IMR-90 (cell line): ENCODE measurements at regions not wholly inside any gene's neighbourhood (a gene's known extent, or its start where the extent isn't known, plus 50 kb on each side); places are given as distances from the start of the nearest gene placed in this dataset.

Experiments
- ATAC-seq: fragments of 200-7000 bp; cut with Tn5 transposase; 2 replicates; pipeline ENCODE4 v1.9.1; 2020; ENCODE audit warnings: low read depth, mild to moderate bottlenecking, moderate library complexity
- BruUV-seq: library from RNA; stranded (reverse); fragments of 400-500 nt; replicated peaks from 2 replicates; lab custom pipeline; 2021; lab: Mats Ljungman, UMichigan
- CTCF ChIA-PET: fragments of 300-600 bp; formaldehyde crosslinking; extraction: SDS; loops from one replicate; lab custom pipeline; 2021; ENCODE audit warnings: antibody characterized with exemption; lab: Yijun Ruan, JAX
- POLR2A ChIA-PET: fragments of 300-600 bp; sonication (Branson Sonifier 250); formaldehyde crosslinking; loops from one replicate; lab custom pipeline; 2022; ENCODE audit warnings: antibody characterized with exemption; ENCODE audit not compliant: unreplicated experiment; lab: Charles Lee
- DNase-seq: peaks from one replicate; pipeline ENCODE4 v3.0.0; 2013
- H2AFZ ChIP-seq: replicated peaks from 2 replicates; pipeline ENCODE3; 2013; ENCODE audit warnings: low read length, mild to moderate bottlenecking; ENCODE audit not compliant: poor library complexity
- H2AK5ac ChIP-seq: 2 replicates; pipeline ENCODE4 v1.6.1; 2013; ENCODE audit warnings: low read depth, low read length, inconsistent platforms
- H2AK9ac ChIP-seq: replicated peaks from 2 replicates; pipeline ENCODE3; 2013; ENCODE audit warnings: mild to moderate bottlenecking, low read depth, low read length, moderate library complexity; ENCODE audit not compliant: poor library complexity
- H2BK120ac ChIP-seq: 2 replicates; pipeline ENCODE4 v1.6.1; 2013; ENCODE audit warnings: low read depth, low read length, inconsistent platforms
- H2BK15ac ChIP-seq: 3 replicates; pipeline ENCODE4 v1.6.1; 2013; ENCODE audit warnings: low read depth, low read length, inconsistent platforms
- H2BK20ac ChIP-seq: 2 replicates; pipeline ENCODE4 v1.6.1; 2013; ENCODE audit warnings: low read depth, mild to moderate bottlenecking, inconsistent platforms, low read length, moderate library complexity
- H2BK5ac ChIP-seq: 2 replicates; pipeline ENCODE4 v1.6.1; 2013; ENCODE audit warnings: mild to moderate bottlenecking, low read depth, low read length, inconsistent platforms; ENCODE audit not compliant: poor library complexity, severe bottlenecking
- H3K14ac ChIP-seq: replicated peaks from 2 replicates; pipeline ENCODE4 v1.6.1; 2013; ENCODE audit warnings: low read depth, low read length, inconsistent platforms
- H3K18ac ChIP-seq: 2 replicates; pipeline ENCODE4 v1.6.1; 2013; ENCODE audit warnings: low read depth, low read length, control low read depth
- H3K23ac ChIP-seq: 2 replicates; pipeline ENCODE4 v1.6.1; 2013; ENCODE audit warnings: low read depth, low read length, inconsistent platforms
- H3K27ac ChIP-seq: 2 replicates; pipeline ENCODE4 v1.5.1; 2013; ENCODE audit warnings: mild to moderate bottlenecking, control low read depth, low read length; ENCODE audit not compliant: insufficient read depth
- H3K27me3 ChIP-seq: 2 replicates; pipeline ENCODE4 v1.6.1; 2013; ENCODE audit warnings: low read length; ENCODE audit not compliant: control insufficient read depth, insufficient read depth
- H3K36me3 ChIP-seq: 2 replicates; pipeline ENCODE4 v1.6.1; 2013; ENCODE audit warnings: low read length, mixed read lengths; ENCODE audit not compliant: control insufficient read depth, insufficient read depth
- H3K4ac ChIP-seq: 2 replicates; pipeline ENCODE4 v1.6.1; 2013; ENCODE audit warnings: low read depth, low read length, inconsistent platforms
- H3K4me1 ChIP-seq: 2 replicates; pipeline ENCODE4 v1.6.1; 2013; ENCODE audit warnings: low read length, mixed read lengths; ENCODE audit not compliant: control insufficient read depth, insufficient read depth
- H3K4me2 ChIP-seq: 2 replicates; pipeline ENCODE4 v1.6.1; 2013; ENCODE audit warnings: low read depth, mild to moderate bottlenecking, control low read depth, low read length, moderate library complexity
- H3K4me3 ChIP-seq: 2 replicates; pipeline ENCODE4 v1.5.1; 2013; ENCODE audit warnings: low read depth, mild to moderate bottlenecking, control low read depth, low read length, moderate library complexity; ENCODE audit not compliant: insufficient read depth
- H3K56ac ChIP-seq: 2 replicates; pipeline ENCODE4 v1.6.1; 2013; ENCODE audit warnings: low read length, inconsistent platforms; ENCODE audit not compliant: insufficient read depth; ENCODE audit errors: extremely low read depth
- H3K79me1 ChIP-seq, 2 experiments: 2 replicates each; pipeline ENCODE4 v1.6.1; 2013; ENCODE audit warnings: low read length in 2 of 2, inconsistent platforms in 1 of 2, low read depth in 1 of 2
- H3K9ac ChIP-seq: 2 replicates; pipeline ENCODE4 v1.6.1; 2013; ENCODE audit warnings: low read depth, low read length, control low read depth
- H3K9me1 ChIP-seq: 2 replicates; pipeline ENCODE4 v1.6.1; 2013; ENCODE audit warnings: low read length, inconsistent platforms; ENCODE audit not compliant: insufficient read depth
- H3K9me3 ChIP-seq: 2 replicates; pipeline ENCODE4 v1.6.1; 2013; ENCODE audit warnings: low read length; ENCODE audit not compliant: control insufficient read depth, insufficient read depth
- H4K20me1 ChIP-seq: 2 replicates; pipeline ENCODE4 v1.6.1; 2013; ENCODE audit warnings: low read length, inconsistent platforms; ENCODE audit not compliant: insufficient read depth
- H4K5ac ChIP-seq: 2 replicates; pipeline ENCODE4 v1.6.1; 2013; ENCODE audit warnings: mild to moderate bottlenecking, low read depth, low read length, control low read depth
- H4K8ac ChIP-seq, 2 experiments: 2 replicates each; pipeline ENCODE4 v1.6.1; 2013; ENCODE audit warnings: low read depth in 2 of 2, low read length in 2 of 2, control low read depth in 1 of 2, inconsistent platforms in 1 of 2
- H4K91ac ChIP-seq: 2 replicates; pipeline ENCODE4 v1.6.1; 2013; ENCODE audit warnings: low read depth, low read length, inconsistent platforms; ENCODE audit not compliant: insufficient read depth
- BHLHE40 ChIP-seq: fragments of 150-350 bp; IDR thresholded peaks from 2 replicates; pipeline ENCODE4 v1.6.1; 2016; ENCODE audit warnings: mild to moderate bottlenecking, low read depth, low read length
- CEBPB ChIP-seq: IDR thresholded peaks from 2 replicates; pipeline ENCODE4 v1.6.1; 2012; ENCODE audit warnings: low read depth, low read length, improper control_type of control experiment
- CHD1 ChIP-seq: IDR thresholded peaks from 2 replicates; pipeline ENCODE4 v1.6.1; 2012; ENCODE audit warnings: low read depth, low read length, improper control_type of control experiment
- CTCF ChIP-seq: conservative IDR thresholded peaks from 2 replicates; pipeline ENCODE4 v1.5.1; 2012; ENCODE audit warnings: mild to moderate bottlenecking, low read depth, low read length, improper control_type of control experiment
- FOS ChIP-seq: fragments of 150-350 bp; IDR thresholded peaks from 2 replicates; pipeline ENCODE4 v1.6.1; 2016; ENCODE audit warnings: low read depth, low read length
- MAFK ChIP-seq: IDR thresholded peaks from 2 replicates; pipeline ENCODE4 v1.6.1; 2012; ENCODE audit warnings: low read depth, low read length, improper control_type of control experiment
- MAZ ChIP-seq: IDR thresholded peaks from 2 replicates; pipeline ENCODE4 v1.6.1; 2012; ENCODE audit warnings: low read depth, mild to moderate bottlenecking, low read length, improper control_type of control experiment, moderate library complexity, borderline replicate concordance
- MXI1 ChIP-seq: IDR thresholded peaks from 2 replicates; pipeline ENCODE4 v1.6.1; 2012; ENCODE audit warnings: low read depth, mild to moderate bottlenecking, low read length, moderate library complexity, borderline replicate concordance
- NFE2L2 ChIP-seq: fragments of 150-350 bp; IDR thresholded peaks from 2 replicates; pipeline ENCODE4 v1.6.1; 2016; ENCODE audit warnings: low read depth, mild to moderate bottlenecking, low read length
- POLR2A ChIP-seq: IDR thresholded peaks from 2 replicates; pipeline ENCODE4 v1.6.1; 2012; ENCODE audit warnings: mild to moderate bottlenecking, low read depth, low read length
- RAD21 ChIP-seq: IDR thresholded peaks from 2 replicates; pipeline ENCODE4 v1.6.1; 2012; ENCODE audit warnings: low read length, improper control_type of control experiment
- RCOR1 ChIP-seq: IDR thresholded peaks from 2 replicates; pipeline ENCODE4 v1.6.1; 2012; ENCODE audit warnings: mild to moderate bottlenecking, low read length, improper control_type of control experiment; ENCODE audit not compliant: insufficient replicate concordance
- RFX5 ChIP-seq: IDR thresholded peaks from 2 replicates; pipeline ENCODE4 v1.8.0; 2012; ENCODE audit warnings: low read depth, mild to moderate bottlenecking, low read length, moderate library complexity
- SMC3 ChIP-seq: fragments of 150-350 bp; IDR thresholded peaks from 2 replicates; pipeline ENCODE4 v1.6.1; 2016; ENCODE audit warnings: low read depth, mild to moderate bottlenecking, antibody characterized with exemption, low read length, moderate library complexity
- WGBS, 2 experiments: methylation state at CpG; one replicate each; pipeline versions ENCODE4 v1.1.5 to v1.1.7; 2013; ENCODE audit warnings: missing lambda C conversion rate in 2 of 2; ENCODE audit not compliant: insufficient read length in 1 of 2; ENCODE audit errors: extremely low coverage in 2 of 2; 5-methylcytosine and 5-hydroxymethylcytosine counted together
- dilution Hi-C: fragments of 300-500 bp; cut with HindIII; formaldehyde crosslinking; loops from one replicate; pipeline ENCODE4 v1.14.3; 2018; ENCODE audit warnings: low sequenced_read_pairs; ENCODE audit not compliant: unreplicated experiment
- in situ Hi-C: fragments of 300-500 bp; cut with MboI; formaldehyde crosslinking; loops from 3 replicates; pipeline ENCODE4 v1.14.3; 2019; ENCODE audit warnings: low sequenced_read_pairs, inconsistent platforms, mixed read lengths
- intact Hi-C: fragments of 100-400 bp; cut with micrococcal nuclease; formaldehyde crosslinking; loops from 2 replicates; pipeline ENCODE4 v1.10.0; 2022
- TF ChIP-seq, protein P1 (sequence below): fragments of 150-350 bp; IDR thresholded peaks from 2 replicates; pipeline ENCODE4 v1.6.1; 2016; ENCODE audit warnings: low read depth, mild to moderate bottlenecking, low read length, moderate library complexity, borderline replicate concordance
- TF ChIP-seq, protein P2 (sequence below): fragments of 150-350 bp; IDR thresholded peaks from 2 replicates; pipeline ENCODE4 v1.6.1; 2017; ENCODE audit warnings: mild to moderate bottlenecking, antibody characterized with exemption, low read length, low read depth

DNA sequence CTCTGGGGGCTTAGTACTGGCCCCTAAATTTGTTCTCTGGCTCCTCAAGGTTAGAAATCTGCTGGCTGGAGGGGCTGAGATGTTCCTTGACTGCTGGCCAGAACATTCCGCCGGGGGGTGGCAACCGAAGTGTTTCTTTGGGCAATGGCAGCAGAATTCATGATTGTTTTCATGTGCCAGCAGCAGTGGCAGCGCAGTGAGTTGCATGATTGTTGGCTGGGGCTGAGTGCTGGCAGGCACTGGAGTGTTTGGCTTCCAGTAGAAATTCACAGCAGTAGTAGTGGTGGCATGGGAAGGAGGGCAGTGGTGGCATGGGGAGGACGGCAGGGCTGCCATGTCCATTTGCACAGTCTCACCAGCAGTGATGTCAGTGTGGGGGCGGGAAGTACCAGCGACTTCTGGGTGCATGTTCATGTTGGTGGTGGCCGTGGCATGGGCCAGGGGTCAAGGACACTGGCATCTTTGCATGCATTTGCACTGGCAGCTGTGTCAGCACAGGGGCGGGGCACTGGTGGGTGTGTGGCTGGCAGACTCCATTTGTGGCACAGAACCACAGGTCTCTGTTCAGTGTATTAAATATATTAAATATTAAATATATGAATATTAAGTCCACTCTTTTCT lies 130.6 kb upstream of the CDH7 start:
- Histone ChIP-seq H2BK15ac (no peak overlapping the region), H2AK5ac (no peak overlapping the region), H4K20me1 (no peaks in the 10 kb centered on the region), H3K9me3 (peaks cover 5% of the 10 kb centered on the region; the same call in 1 of the 2 replicates), H3K4me2 (no peak overlapping the region), H3K4ac (no peak overlapping the region), H3K27me3 (no peaks in the 10 kb centered on the region), H4K91ac (no peak overlapping the region), H3K4me1 (no peaks in the 10 kb centered on the region), H2AFZ (no peak overlapping the region), H2BK20ac (no peak overlapping the region), H2AK9ac (no peak overlapping the region), H4K8ac (no peak overlapping the region), H3K36me3 (no peaks in the 10 kb centered on the region), H3K27ac (no peak overlapping the region), H3K4me3 (no peak overlapping the region), H3K14ac (no peak overlapping the region), H3K9me1 (no peaks in the 10 kb centered on the region), H3K79me1 (no peaks in the 10 kb centered on the region), H4K5ac (no peak overlapping the region), H2BK120ac (no peak overlapping the region), H2BK5ac (no peak overlapping the region), H3K23ac (no peak overlapping the region), H3K56ac (no peak overlapping the region), H3K18ac (no peak overlapping the region), H3K9ac (no peak overlapping the region)
- intact Hi-C loops = no loop called here
- dilution Hi-C loops = no loop called here
- ATAC-seq (no peak), DNase-seq (no peak)
- BruUV-seq = no TSS peak
- no peak for TF ChIP-seq CEBPB
- no peak for TF ChIP-seq MAFK
- no peak for TF ChIP-seq CHD1
- TF ChIP-seq MXI1 = no peak
- TF ChIP-seq, protein P1, sequence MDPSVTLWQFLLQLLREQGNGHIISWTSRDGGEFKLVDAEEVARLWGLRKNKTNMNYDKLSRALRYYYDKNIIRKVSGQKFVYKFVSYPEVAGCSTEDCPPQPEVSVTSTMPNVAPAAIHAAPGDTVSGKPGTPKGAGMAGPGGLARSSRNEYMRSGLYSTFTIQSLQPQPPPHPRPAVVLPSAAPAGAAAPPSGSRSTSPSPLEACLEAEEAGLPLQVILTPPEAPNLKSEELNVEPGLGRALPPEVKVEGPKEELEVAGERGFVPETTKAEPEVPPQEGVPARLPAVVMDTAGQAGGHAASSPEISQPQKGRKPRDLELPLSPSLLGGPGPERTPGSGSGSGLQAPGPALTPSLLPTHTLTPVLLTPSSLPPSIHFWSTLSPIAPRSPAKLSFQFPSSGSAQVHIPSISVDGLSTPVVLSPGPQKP = no peak
- TF ChIP-seq, protein P2, sequence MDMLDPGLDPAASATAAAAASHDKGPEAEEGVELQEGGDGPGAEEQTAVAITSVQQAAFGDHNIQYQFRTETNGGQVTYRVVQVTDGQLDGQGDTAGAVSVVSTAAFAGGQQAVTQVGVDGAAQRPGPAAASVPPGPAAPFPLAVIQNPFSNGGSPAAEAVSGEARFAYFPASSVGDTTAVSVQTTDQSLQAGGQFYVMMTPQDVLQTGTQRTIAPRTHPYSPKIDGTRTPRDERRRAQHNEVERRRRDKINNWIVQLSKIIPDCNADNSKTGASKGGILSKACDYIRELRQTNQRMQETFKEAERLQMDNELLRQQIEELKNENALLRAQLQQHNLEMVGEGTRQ = no peak
- no peak for TF ChIP-seq RFX5
- no peak for TF ChIP-seq POLR2A
- TF ChIP-seq SMC3 = no peak
- TF ChIP-seq RAD21 = no peak
- TF ChIP-seq FOS = no peak
- TF ChIP-seq RCOR1 = no peak
- TF ChIP-seq NFE2L2 = no peak
- no peak for TF ChIP-seq MAZ
- no peak for TF ChIP-seq BHLHE40
- no peak for TF ChIP-seq CTCF
- ChIA-PET CTCF (no interaction called here), POLR2A (no interaction called here)
- in situ Hi-C loops = no loop called here
- WGBS, 2 experiments = 67% methylated on average over 1 of the region's 9 CpGs; no CpG with 5 or more reads in 1 of the 2 experiments
